Skeletal muscle satellite cell (primary cell): ENCODE measurements at regions not wholly inside any gene's neighbourhood (a gene's known extent, or its start where the extent isn't known, plus 50 kb on each side); places are given as distances from the start of the nearest gene placed in this dataset.

Experiments
- H3K27me3 ChIP-seq: 2 replicates; pipeline ENCODE4 v1.7.0; 2013; ENCODE audit warnings: low read length; ENCODE audit not compliant: control insufficient read depth, insufficient read depth
- H3K36me3 ChIP-seq: 2 replicates; pipeline ENCODE4 v1.7.0; 2013; ENCODE audit warnings: mild to moderate bottlenecking, control low read depth, low read length; ENCODE audit not compliant: insufficient read depth
- H3K4me1 ChIP-seq: 2 replicates; pipeline ENCODE4 v1.7.0; 2013; ENCODE audit warnings: low read length; ENCODE audit not compliant: control insufficient read depth, insufficient read depth
- H3K4me2 ChIP-seq: 2 replicates; pipeline ENCODE4 v1.7.0; 2013; ENCODE audit warnings: mild to moderate bottlenecking, low read length
- H3K4me3 ChIP-seq: 2 replicates; pipeline ENCODE4 v1.7.0; 2013; ENCODE audit warnings: low read length
- H3K9ac ChIP-seq: 2 replicates; pipeline ENCODE4 v1.7.0; 2013; ENCODE audit warnings: mild to moderate bottlenecking, low read depth, low read length, moderate library complexity
- H3K9me3 ChIP-seq: replicated peaks from 2 replicates; pipeline ENCODE4 v1.7.0; 2013; ENCODE audit warnings: mild to moderate bottlenecking, control low read depth, low read length

GRCh38 chr5:67289763-67290521, 93.3 kb upstream of the CD180 start:
- H3K4me2 ChIP-seq: no peak overlapping the region
- no peaks in the 10 kb centered on the region for H3K27me3 ChIP-seq
- no peaks in the 10 kb centered on the region for H3K36me3 ChIP-seq
- peaks cover 14% of the 10 kb centered on the region for H3K4me1 ChIP-seq
- no peak overlapping the region for H3K9ac ChIP-seq
- H3K4me3 ChIP-seq: no peak overlapping the region
- no peaks in the 10 kb centered on the region for H3K9me3 ChIP-seq

DNA sequence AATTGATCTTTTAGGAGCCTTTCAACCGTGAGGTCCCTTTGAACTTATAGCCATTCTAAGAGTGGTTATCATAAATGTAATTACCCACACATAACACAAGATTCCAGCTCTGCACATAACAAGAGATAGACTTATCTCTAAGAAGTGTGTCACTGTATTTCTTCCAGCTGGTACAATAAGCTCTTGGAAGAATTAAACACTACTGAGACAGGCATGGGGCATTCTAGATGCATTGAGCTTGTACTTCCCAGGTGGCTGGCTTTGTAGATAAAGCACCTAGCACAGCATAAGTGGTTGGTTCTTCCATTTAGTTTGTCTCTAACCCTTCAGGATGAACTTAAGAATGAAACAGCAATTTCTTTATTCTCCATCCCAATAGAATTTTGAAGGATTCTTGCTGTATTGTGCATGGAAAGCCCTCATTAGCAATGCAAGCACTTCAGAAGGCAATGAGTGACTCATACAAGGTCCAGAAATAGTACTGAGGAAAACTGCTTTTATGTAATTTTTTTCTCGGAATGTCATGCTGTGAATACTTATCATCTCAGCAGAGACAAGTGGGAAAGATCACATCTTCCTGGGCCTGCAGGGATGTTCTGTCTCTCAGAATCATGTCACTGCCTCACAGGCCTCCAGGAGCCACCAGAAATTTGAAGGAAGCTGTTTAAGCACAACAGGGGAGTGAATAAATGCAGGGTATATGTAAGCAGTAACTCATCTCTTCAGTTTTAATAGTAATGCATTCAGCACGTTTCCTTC, 91.1 kb upstream of the CD180 start:
- H3K36me3 ChIP-seq: no peaks in the 10 kb centered on the region
- peaks cover 20% of the 10 kb centered on the region for H3K4me1 ChIP-seq
- no peaks in the 10 kb centered on the region for H3K27me3 ChIP-seq
- no peak overlapping the region for H3K4me2 ChIP-seq
- H3K9me3 ChIP-seq: no peaks in the 10 kb centered on the region
- no peak overlapping the region for H3K9ac ChIP-seq
- no peak overlapping the region for H3K4me3 ChIP-seq

DNA sequence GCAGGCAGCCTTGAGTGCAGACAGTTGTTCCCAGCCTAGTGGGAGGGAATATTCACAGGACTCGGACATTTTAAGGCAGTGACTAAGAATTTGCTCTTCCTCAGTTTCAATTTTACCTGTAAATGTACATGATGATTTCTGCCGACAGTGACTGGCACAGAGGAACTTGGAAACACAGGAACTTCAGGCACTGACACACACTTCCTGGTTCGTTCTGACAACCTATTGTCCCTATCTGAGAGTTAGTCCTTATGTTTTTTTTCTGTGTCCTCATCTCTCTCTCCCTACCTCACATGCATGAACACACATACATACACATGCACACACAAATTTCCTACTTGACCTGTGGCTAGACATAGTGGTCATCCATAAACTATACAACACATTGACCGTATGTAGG, 89.4 kb upstream of the CD180 start:
- Histone ChIP-seq H3K36me3 (no peaks in the 10 kb centered on the region), H3K4me1 (peaks cover 17% of the 10 kb centered on the region), H3K9me3 (no peaks in the 10 kb centered on the region), H3K4me2 (no peak overlapping the region), H3K4me3 (no peak overlapping the region), H3K27me3 (no peaks in the 10 kb centered on the region), H3K9ac (no peak overlapping the region)

GRCh38 chr5:67283988-67284487, 87.4 kb upstream of the CD180 start:
- no peak overlapping the region for H3K9ac ChIP-seq
- H3K4me3 ChIP-seq: no peak overlapping the region
- H3K4me1 ChIP-seq: peaks cover 13% of the 10 kb centered on the region
- H3K36me3 ChIP-seq: no peaks in the 10 kb centered on the region
- no peak overlapping the region for H3K4me2 ChIP-seq
- no peaks in the 10 kb centered on the region for H3K9me3 ChIP-seq
- no peaks in the 10 kb centered on the region for H3K27me3 ChIP-seq

DNA sequence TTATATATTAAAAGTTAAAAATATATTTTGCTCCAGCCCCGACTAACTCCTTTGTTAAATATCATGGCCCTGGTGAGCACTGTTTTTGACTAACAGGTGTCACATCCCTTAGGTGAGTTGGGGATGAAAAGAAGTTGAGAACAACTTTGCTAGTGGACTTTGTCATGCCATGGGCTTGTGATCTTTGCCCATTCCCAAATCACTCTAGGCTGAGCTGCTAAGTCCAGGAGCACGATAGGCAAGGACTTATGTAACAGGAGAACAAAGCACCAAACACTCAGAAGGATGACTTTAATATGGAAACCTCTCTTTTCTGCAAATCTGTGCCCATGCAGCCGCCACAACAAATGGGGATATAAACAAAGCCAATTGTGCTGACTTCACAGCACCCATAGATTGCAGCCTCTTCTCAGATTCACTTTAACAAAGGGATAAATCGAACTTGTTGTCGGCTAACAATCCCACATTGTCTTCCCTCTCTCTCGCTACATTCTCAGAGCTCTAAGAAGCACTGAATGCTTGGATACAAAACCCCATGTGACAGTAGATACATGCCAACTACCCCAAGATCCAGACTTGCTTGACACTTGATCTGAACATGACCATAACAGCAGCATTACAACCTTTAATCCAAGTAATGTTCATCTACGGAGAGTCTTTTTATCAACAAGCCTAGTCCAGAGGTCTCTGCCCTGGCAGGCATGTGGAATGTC, 86.8 kb upstream of the CD180 start:
- no peak overlapping the region for H3K4me3 ChIP-seq
- no peaks in the 10 kb centered on the region for H3K27me3 ChIP-seq
- H3K4me2 ChIP-seq: no peak overlapping the region
- peaks cover 3% of the 10 kb centered on the region for H3K9me3 ChIP-seq
- no peak overlapping the region for H3K9ac ChIP-seq
- no peaks in the 10 kb centered on the region for H3K36me3 ChIP-seq
- H3K4me1 ChIP-seq: peaks cover 13% of the 10 kb centered on the region

- H3K27me3 ChIP-seq: no peaks in the 10 kb centered on the region
- no peak overlapping the region for H3K4me3 ChIP-seq
- H3K9ac ChIP-seq: no peak overlapping the region
- peaks cover 7% of the 10 kb centered on the region for H3K4me1 ChIP-seq
- H3K9me3 ChIP-seq: peaks cover 3% of the 10 kb centered on the region
- no peak overlapping the region for H3K4me2 ChIP-seq
- no peaks in the 10 kb centered on the region for H3K36me3 ChIP-seq
These were observed 85.3 kb upstream of the CD180 start for GRCh38 chr5:67281874-67282273.

DNA sequence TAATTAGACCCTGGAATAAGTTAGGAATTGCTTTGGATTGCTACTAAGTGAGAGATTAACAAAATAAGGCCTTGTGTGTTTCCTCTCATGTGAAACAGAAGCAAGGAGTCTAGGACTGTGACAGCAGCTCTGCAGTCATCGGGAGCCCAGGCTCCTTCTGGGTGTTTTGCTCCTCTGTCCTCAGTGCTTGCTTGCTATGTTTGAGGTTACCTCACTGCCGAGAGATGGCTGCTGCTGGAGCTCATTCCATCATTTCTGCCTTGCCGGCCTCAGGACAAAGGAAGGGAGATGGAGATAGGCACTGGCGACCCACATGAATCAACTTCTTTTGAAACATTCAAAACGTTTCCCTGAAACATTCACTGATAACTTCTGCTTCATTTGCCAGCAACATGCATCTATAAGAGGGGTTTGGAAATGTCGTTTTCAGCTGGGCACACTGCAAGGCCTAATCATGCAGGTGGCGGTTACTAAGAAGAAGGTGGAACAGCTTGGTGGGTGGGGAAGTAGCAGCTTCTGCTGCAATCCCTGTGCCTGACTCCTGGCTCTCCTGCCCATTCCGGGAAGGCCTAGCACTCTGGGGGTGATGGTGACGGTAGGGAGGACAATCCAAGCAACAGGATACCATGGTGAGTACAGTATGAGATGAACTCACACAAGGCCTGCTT, 77.2 kb upstream of the CD180 start:
- H3K9ac ChIP-seq: no peak overlapping the region
- H3K4me3 ChIP-seq: no peak overlapping the region
- no peak overlapping the region for H3K4me2 ChIP-seq
- no peaks in the 10 kb centered on the region for H3K36me3 ChIP-seq
- no peaks in the 10 kb centered on the region for H3K27me3 ChIP-seq
- H3K9me3 ChIP-seq: peaks cover 3% of the 10 kb centered on the region
- H3K4me1 ChIP-seq: peaks cover 33% of the 10 kb centered on the region

DNA sequence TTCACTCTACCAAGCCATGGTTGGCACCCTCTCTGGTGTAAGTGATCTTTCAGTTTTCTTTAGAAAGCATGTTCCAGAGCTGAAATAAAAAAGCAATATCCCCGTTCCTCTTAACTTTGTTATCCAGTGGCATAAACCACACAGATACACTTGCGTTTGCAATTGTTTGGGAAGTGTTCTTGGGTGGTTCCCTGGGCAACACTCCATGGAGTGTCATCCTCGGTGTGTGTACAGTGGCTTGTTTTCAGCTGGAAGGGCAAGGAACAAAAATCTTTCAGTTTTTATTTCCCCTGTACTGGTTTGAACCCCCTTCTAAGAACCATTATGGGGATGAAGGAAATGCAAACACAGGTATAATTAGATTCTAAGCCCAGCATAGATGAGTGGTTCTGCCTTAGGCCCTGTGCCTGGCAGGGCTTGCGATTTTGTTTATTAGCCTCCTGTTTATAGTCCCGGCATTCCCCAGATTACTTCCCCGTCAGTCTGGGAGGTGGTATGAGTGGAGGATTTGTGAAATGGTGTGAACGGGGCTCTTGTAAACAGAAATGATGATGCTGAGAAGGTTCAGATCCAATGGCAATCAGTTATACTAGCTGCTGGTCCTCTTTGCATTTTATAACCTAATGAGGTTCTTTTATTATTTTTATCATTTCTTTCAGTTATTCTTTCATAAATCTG, 76.0 kb upstream of the CD180 start:
- no peaks in the 10 kb centered on the region for H3K27me3 ChIP-seq
- no peak overlapping the region for H3K4me2 ChIP-seq
- H3K9me3 ChIP-seq: no peaks in the 10 kb centered on the region
- no peaks in the 10 kb centered on the region for H3K36me3 ChIP-seq
- H3K9ac ChIP-seq: no peak overlapping the region
- H3K4me1 ChIP-seq: peaks cover 44% of the 10 kb centered on the region
- H3K4me3 ChIP-seq: no peak overlapping the region

DNA sequence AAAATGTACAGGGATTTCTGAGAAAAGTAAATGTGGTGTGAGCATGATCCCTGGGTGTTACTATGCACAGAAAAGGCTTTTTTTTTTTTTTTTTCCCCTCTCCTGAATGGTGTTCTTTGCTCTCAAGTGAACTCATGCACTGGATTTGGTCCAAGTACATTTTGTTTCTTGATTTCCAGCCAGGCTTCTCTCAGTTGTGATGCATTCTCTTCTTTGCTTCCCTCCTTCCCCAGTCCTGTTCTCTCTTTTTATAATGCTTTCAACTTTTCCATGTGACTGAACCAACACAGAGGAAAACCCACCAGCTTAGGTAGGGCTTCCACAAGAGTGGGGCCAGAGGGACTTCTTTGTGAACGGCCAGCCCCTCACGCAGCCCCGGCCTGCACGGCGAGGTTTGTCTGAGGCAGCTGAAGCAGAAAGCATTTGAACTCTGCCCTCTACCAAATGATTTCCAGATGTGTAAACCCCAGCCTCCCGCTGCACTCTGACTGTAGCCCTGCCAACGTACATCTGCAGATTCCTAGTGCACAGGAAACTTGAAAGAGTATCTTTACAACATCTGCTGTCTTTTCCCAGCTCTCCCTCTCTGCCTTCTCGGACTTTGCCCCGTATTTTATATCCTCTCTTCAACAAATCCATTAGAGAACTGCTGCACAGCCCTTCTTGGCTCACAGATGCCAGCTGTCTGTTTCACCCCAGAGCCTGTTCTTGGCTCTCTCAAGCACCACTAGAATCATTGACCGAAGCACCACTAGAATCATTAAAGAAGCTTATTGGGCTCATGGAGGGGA, 71.8 kb upstream of the CD180 start:
- H3K4me2 ChIP-seq: peak overlapping the region; percentile 80
- no peaks in the 10 kb centered on the region for H3K9me3 ChIP-seq
- H3K27me3 ChIP-seq: no peaks in the 10 kb centered on the region
- H3K4me3 ChIP-seq: peak overlapping the region; percentile 57
- H3K9ac ChIP-seq: peak overlapping the region; percentile 75
- peaks cover 55% of the 10 kb centered on the region for H3K4me1 ChIP-seq
- H3K36me3 ChIP-seq: no peaks in the 10 kb centered on the region

DNA sequence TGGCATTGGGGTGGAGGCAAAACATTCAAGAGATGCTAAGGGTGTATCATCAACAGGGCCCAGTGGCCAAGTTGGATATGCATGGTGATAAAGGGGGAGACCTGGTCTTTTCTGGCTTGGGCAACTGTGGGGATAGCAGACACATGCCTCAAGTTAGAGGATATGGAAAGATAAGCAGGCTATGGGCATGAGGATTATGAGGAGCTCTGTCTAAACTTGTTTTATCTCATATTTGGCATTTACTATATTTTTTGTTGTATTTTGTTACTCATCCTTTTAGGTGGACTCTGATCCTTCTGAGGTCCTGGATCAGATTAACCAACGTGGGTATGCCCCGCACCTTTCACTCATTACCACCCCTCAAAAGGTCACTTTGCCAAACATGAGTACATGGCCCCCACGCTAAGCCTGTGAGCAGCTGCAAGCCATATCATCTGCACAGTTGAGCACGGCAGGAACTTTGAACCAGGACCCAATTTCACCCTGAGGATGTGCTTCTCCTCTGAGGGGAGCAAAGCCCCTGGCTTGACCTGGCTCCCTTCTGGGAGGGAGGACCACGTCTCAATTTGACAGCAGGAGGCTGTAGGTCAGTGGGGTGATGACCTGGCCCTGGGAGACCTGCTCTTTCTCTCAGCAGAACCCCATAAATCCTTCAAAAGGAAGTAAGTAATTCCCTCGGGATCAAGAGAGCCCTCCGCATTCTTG, 71.1 kb upstream of the CD180 start:
- Histone ChIP-seq H3K4me3 (peak overlapping the region; percentile 33), H3K4me1 (peaks cover 49% of the 10 kb centered on the region), H3K9ac (peak overlapping the region; percentile 75), H3K4me2 (peak overlapping the region; percentile 80), H3K36me3 (no peaks in the 10 kb centered on the region), H3K9me3 (no peaks in the 10 kb centered on the region), H3K27me3 (no peaks in the 10 kb centered on the region)
